Mucosa of descending colon (tissue), 3 donors: ENCODE measurements at regions not wholly inside any gene's neighbourhood (a gene's known extent, or its start where the extent isn't known, plus 50 kb on each side); places are given as distances from the start of the nearest gene placed in this dataset.

Experiments used
- ATAC-seq: fragments of 200-7000 bp; cut with Tn5 transposase; one replicate; pipeline ENCODE4 v1.9.1; 2020; ENCODE audit warnings: mild to moderate bottlenecking, moderate library complexity
- DNase-seq, 3 donors: peaks; one replicate each; pipeline ENCODE4 v3.0.0-alpha.2; 2020
- H3K36me3 ChIP-seq: fragments of 200-600 bp; one replicate; pipeline ENCODE4 v1.8.0; 2021; ENCODE audit warnings: low read depth, mild to moderate bottlenecking
- H3K4me1 ChIP-seq: fragments of 200-600 bp; one replicate; pipeline ENCODE4 v1.8.0; 2021; ENCODE audit warnings: low read depth, mild to moderate bottlenecking
- H3K4me3 ChIP-seq: fragments of 200-600 bp; one replicate; pipeline ENCODE4 v1.8.0; 2021; ENCODE audit warnings: mild to moderate bottlenecking
- H3K9me3 ChIP-seq: fragments of 200-600 bp; one replicate; pipeline ENCODE4 v1.8.0; 2021; ENCODE audit warnings: mild to moderate bottlenecking
- intact Hi-C, 2 donors: fragments of 100-400 bp; cut with DNase I in 1 of 2; cut with micrococcal nuclease in 1 of 2; formaldehyde crosslinking; loops; one replicate each; pipeline versions ENCODE4 v1.11.0 to v1.11.1; 2022; cut with DNase I, micrococcal nuclease
- TF ChIP-seq, protein P1 (sequence below): fragments of 200-600 bp; IDR thresholded peaks from one replicate; pipeline ENCODE4 v1.8.0; 2022; ENCODE audit warnings: antibody characterized with exemption, mild to moderate bottlenecking
- donor health status: DM: no; HTN: no; CAD: no; lungs with moderate emphysema.
- donor health status: DM: no; HTN: no; CAD: no.
- donor health status: DM: no; HTN: yes; CAD: no.

DNA sequence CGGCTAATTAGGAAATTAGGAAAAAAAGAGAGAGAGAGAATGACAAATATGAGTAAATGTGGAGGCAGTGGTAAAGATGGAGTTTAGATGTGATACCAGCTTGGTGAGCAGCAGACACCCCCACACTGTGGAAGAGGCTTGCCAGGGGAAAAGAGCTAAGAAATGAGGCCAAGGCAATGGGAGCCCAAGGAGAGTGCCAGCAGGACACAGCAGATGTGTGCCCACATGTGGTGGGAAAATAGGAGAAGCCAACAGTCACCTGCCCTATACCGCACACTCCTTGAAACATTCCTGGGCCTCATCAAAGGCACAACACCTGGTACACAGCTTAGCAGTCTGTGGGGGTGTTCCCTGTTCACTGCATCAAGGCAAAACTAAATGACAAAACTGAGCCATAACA lies 104.9 kb downstream of the FAM76B start:
- H3K4me1 ChIP-seq, result no peaks in the 10 kb centered on the region
- intact Hi-C loops, result no loop called here
- DNase-seq (no peak), ATAC-seq (no peak)
- H3K4me3 ChIP-seq, result no peak overlapping the region
- TF ChIP-seq, protein P1, sequence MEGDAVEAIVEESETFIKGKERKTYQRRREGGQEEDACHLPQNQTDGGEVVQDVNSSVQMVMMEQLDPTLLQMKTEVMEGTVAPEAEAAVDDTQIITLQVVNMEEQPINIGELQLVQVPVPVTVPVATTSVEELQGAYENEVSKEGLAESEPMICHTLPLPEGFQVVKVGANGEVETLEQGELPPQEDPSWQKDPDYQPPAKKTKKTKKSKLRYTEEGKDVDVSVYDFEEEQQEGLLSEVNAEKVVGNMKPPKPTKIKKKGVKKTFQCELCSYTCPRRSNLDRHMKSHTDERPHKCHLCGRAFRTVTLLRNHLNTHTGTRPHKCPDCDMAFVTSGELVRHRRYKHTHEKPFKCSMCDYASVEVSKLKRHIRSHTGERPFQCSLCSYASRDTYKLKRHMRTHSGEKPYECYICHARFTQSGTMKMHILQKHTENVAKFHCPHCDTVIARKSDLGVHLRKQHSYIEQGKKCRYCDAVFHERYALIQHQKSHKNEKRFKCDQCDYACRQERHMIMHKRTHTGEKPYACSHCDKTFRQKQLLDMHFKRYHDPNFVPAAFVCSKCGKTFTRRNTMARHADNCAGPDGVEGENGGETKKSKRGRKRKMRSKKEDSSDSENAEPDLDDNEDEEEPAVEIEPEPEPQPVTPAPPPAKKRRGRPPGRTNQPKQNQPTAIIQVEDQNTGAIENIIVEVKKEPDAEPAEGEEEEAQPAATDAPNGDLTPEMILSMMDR, result no peak
- no peaks in the 10 kb centered on the region for H3K9me3 ChIP-seq
- H3K36me3 ChIP-seq, result no peaks in the 10 kb centered on the region

DNA sequence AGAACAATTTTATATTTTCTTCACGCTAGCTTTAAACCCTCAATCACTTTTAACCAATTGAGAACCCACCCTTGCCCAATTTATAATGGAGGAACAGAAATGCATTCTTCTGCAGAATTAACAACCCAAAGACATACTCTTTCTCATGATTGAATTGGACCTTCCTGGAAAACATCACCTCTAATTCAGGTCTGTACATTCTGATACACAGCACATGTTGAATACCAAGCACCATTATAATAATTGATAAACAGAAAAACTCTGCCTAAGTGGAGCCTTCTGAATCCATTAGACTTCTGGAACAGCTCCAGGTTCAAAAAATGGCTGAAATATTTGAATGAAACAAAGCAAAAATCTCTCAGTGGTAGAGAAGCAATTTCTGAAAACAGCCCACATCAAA lies 105.4 kb downstream of the FAM76B start:
- intact Hi-C loops, result no loop called here
- TF ChIP-seq, protein P1, result no peak

DNA sequence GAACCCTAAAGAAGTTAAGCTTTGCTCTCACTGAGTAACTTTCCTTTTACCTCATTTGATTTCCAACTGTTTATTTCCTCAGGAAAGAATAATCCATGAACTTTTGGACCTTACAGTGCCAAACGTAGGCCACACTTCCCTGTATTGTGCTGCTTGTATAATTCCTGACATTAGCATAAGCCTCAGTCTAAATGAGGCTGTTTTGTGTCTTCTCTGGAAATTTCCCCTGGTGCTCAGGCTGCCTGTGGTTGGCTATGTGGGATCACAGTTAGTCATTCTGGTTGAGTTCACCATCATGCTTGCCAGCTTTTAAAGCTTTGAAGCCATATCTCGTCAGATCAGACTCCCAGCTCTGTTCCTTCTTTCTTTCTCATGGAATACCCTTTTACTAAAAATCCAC lies 107.0 kb downstream of the FAM76B start:
- H3K4me1 ChIP-seq, result no peaks in the 10 kb centered on the region
- TF ChIP-seq, protein P1, result no peak
- H3K36me3 ChIP-seq, result no peaks in the 10 kb centered on the region
- intact Hi-C loops, result no loop called here
- DNase-seq, result no peak
- no peak overlapping the region for H3K4me3 ChIP-seq
- no peak for ATAC-seq
- no peaks in the 10 kb centered on the region for H3K9me3 ChIP-seq

More for the DNA sequence above, 105.4 kb downstream of the FAM76B start:
- Histone ChIP-seq H3K9me3 (no peaks in the 10 kb centered on the region), H3K36me3 (no peaks in the 10 kb centered on the region), H3K4me3 (no peak overlapping the region), H3K4me1 (no peaks in the 10 kb centered on the region)
- ATAC-seq (no peak), DNase-seq (no peak)

DNA sequence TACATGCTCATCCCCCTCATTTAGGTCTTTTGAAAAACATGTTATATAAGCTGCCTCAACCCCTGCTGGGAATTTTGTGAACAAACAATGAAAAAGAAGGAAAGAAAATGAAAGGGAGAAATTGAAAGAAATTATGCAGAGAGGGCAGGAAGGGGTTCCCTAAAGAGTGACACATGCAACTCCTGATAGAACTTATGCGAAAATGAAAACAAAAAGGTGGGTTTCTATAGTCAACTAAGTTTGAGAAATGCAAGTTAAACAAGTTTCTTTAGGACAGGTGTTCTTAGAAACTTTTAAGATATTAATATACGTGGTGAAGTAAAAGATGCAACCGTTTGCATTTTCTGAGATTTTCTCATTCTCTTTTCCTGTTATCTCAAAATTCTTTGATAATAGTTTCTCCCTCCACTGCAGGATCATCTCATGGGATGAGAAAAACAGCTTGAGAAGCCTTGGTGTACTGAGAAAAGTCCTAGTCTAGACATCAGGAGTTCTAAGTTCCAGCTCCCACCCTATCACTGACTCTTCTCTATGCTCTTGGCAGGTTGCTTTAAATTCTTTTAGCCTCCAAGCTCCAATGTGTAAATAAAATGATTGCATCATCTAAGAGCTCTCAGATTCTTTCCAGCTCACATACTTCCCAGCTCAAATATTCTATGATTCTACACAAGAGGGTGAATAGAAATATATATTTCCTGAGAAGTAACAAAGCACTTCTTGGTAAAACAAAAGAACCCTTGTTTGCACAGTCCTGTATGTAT lies 109.2 kb downstream of the FAM76B start:
- Histone ChIP-seq H3K36me3 (no peaks in the 10 kb centered on the region), H3K4me3 (no peak overlapping the region), H3K9me3 (no peaks in the 10 kb centered on the region), H3K4me1 (no peaks in the 10 kb centered on the region)
- intact Hi-C loops, result no loop called here
- DNase-seq, result no peak
- ATAC-seq, result peak; percentile 44
- TF ChIP-seq, protein P1, result no peak

DNA sequence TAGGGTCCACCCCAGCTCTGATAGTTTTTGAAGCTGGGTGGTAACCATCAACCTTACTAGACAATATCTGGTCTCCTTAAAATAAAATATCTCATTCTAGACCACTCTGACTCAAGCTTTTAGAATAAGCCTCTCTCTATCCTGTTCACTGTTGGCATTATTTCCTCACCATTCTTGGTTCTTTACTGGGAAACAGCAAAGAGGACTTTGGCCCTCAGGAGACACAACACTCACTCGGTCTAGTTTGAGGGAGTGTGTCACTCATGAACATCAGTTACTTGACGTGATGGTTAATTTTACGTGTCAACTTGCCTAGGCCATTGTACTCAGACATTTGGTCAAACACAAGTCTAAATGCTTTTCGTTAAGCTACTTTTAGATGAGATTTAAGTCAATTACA lies 110.6 kb downstream of the FAM76B start:
- H3K9me3 ChIP-seq, result no peaks in the 10 kb centered on the region

More for the DNA sequence above, 110.6 kb downstream of the FAM76B start:
- no peak for ATAC-seq
- H3K36me3 ChIP-seq, result no peaks in the 10 kb centered on the region
- no peaks in the 10 kb centered on the region for H3K4me1 ChIP-seq
- intact Hi-C loops, result no loop called here
- no peak for DNase-seq
- no peak overlapping the region for H3K4me3 ChIP-seq
- TF ChIP-seq, protein P1, result no peak
